Smooth muscle cell (in vitro differentiated cells): ENCODE measurements at regions not wholly inside any gene's neighbourhood (a gene's known extent, or its start where the extent isn't known, plus 50 kb on each side); places are given as distances from the start of the nearest gene placed in this dataset.

Experiments used
- DNase-seq: peaks from one replicate; lab custom pipeline; 2025; ENCODE audit not compliant: unreplicated experiment; lab: John Stamatoyannopoulos, UW
- H2AFZ ChIP-seq: fragments of 200-600 bp; sonication (generic); 2 replicates; pipeline ENCODE4 v1.6.0; 2016; ENCODE audit warnings: antibody characterized with exemption, low read depth, mild to moderate bottlenecking
- H3F3A ChIP-seq: fragments of 200-600 bp; sonication (generic); 2 replicates; pipeline ENCODE4 v1.6.0; 2017; ENCODE audit warnings: antibody characterized with exemption, low read depth
- H3K27ac ChIP-seq: fragments of 200-600 bp; sonication (generic); 2 replicates; pipeline ENCODE4 v1.5.1; 2016; ENCODE audit warnings: low read depth, mild to moderate bottlenecking
- H3K27me3 ChIP-seq: fragments of 200-600 bp; sonication (generic); 2 replicates; pipeline ENCODE4 v1.6.1; 2016; ENCODE audit warnings: low read depth, mild to moderate bottlenecking
- H3K36me3 ChIP-seq: fragments of 200-600 bp; sonication (generic); 2 replicates; pipeline ENCODE4 v1.5.1; 2016; ENCODE audit warnings: low read depth
- H3K4me1 ChIP-seq: fragments of 200-600 bp; sonication (generic); 2 replicates; pipeline ENCODE4 v1.5.1; 2016; ENCODE audit warnings: low read depth
- H3K4me2 ChIP-seq: fragments of 200-600 bp; sonication (generic); 2 replicates; pipeline ENCODE4 v1.6.0; 2016; ENCODE audit warnings: mild to moderate bottlenecking
- H3K4me3 ChIP-seq: fragments of 200-600 bp; sonication (generic); 2 replicates; pipeline ENCODE4 v1.5.1; 2016; ENCODE audit warnings: mild to moderate bottlenecking
- H3K79me2 ChIP-seq: fragments of 200-600 bp; sonication (generic); 2 replicates; pipeline ENCODE4 v1.6.0; 2016; ENCODE audit warnings: low read depth, mild to moderate bottlenecking
- H3K9ac ChIP-seq: fragments of 200-600 bp; sonication (generic); 2 replicates; pipeline ENCODE4 v1.6.0; 2016; ENCODE audit warnings: low read depth
- H3K9me3 ChIP-seq: fragments of 200-600 bp; sonication (generic); replicated peaks from 2 replicates; pipeline ENCODE4 v1.5.1; 2016; ENCODE audit warnings: low read depth
- H4K20me1 ChIP-seq: fragments of 200-600 bp; sonication (generic); 2 replicates; pipeline ENCODE4 v1.6.0; 2016; ENCODE audit warnings: low read depth
- WGBS: methylation state at CpG from one replicate; pipeline ENCODE4 v1.1.7; 2016; ENCODE audit warnings: low lambda C conversion rate; 5-methylcytosine and 5-hydroxymethylcytosine counted together
- TF ChIP-seq, protein P1 (sequence below): fragments of 200-600 bp; sonication (generic); IDR thresholded peaks from 2 replicates; pipeline ENCODE4 v1.5.1; 2017; ENCODE audit warnings: borderline replicate concordance, mild to moderate bottlenecking, antibody characterized with exemption; ENCODE audit not compliant: insufficient read depth, poor library complexity, severe bottlenecking

DNA sequence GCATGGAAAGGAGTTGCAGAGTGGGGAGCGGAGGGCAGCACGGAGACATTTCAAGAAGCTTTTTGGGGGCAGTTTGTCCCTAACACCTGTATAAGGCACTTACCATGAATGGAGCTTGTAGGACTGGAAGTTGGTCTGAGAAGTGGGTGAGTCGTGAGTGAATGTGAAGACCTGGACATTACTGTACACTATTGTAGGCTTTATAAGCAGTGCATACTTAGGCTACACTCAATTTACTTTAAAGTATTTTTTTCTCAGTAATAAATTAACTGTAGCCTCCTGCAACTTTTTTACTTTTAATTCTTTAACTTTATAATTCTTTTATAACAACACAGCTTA is 141.6 kb upstream of the ETV3 start:
- Histone ChIP-seq H3K4me3 (no peak overlapping the region), H3K9me3 (no peaks in the 10 kb centered on the region), H3K4me2 (no peak overlapping the region), H3K79me2 (no peaks in the 10 kb centered on the region), H3K27me3 (no peaks in the 10 kb centered on the region), H3K9ac (no peak overlapping the region), H3F3A (no peaks in the 10 kb centered on the region), H4K20me1 (no peaks in the 10 kb centered on the region), H3K4me1 (peaks cover 5% of the 10 kb centered on the region), H3K27ac (no peak overlapping the region), H2AFZ (no peak overlapping the region), H3K36me3 (no peaks in the 10 kb centered on the region)
- 67% methylated on average over 3 of the region's 3 CpGs for WGBS
- no peak for DNase-seq
- TF ChIP-seq, protein P1, sequence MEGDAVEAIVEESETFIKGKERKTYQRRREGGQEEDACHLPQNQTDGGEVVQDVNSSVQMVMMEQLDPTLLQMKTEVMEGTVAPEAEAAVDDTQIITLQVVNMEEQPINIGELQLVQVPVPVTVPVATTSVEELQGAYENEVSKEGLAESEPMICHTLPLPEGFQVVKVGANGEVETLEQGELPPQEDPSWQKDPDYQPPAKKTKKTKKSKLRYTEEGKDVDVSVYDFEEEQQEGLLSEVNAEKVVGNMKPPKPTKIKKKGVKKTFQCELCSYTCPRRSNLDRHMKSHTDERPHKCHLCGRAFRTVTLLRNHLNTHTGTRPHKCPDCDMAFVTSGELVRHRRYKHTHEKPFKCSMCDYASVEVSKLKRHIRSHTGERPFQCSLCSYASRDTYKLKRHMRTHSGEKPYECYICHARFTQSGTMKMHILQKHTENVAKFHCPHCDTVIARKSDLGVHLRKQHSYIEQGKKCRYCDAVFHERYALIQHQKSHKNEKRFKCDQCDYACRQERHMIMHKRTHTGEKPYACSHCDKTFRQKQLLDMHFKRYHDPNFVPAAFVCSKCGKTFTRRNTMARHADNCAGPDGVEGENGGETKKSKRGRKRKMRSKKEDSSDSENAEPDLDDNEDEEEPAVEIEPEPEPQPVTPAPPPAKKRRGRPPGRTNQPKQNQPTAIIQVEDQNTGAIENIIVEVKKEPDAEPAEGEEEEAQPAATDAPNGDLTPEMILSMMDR = no peak

DNA sequence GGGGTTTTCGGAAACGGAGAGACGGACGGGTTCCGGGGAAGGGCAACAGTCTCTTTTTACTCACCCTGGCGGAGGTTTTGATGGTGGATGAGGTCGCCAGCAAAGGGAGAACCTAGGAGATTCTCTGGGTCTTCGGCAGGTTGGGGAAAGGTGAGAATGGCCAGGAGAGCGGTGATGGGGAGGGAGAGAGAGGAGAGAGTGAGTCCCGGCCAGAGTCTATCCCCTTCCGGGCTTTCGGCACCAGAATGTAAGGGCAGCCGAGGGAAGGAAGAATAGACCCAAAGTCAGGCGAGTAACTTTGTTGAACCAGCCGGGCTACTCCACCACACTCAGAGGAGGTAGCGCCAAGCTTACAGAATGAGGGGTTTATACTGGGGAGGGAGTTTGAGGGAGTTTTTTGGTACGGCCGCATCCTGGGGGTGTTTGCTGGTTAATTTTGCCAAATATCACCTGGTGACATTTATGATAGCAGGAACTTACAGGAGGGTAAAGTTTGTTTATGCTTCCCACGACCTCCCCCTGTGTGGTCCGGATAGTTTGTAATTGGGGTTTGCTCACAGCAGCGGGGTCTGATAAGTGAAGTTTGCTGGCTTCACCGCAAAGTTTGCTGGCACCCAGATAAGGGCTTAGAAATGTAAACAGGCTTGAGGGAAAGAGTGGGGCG is 141.1 kb upstream of the ETV3 start:
- Histone ChIP-seq H3K27ac (no peak overlapping the region), H3K4me3 (no peak overlapping the region), H3K4me2 (no peak overlapping the region), H3K9me3 (no peaks in the 10 kb centered on the region), H3K4me1 (peaks cover 10% of the 10 kb centered on the region), H4K20me1 (no peaks in the 10 kb centered on the region), H3F3A (peaks cover 3% of the 10 kb centered on the region), H3K79me2 (no peaks in the 10 kb centered on the region), H3K27me3 (no peaks in the 10 kb centered on the region), H2AFZ (no peak overlapping the region), H3K9ac (no peak overlapping the region), H3K36me3 (no peaks in the 10 kb centered on the region)
- WGBS = 75% methylated on average over 23 of the region's 23 CpGs
- DNase-seq = no peak
- TF ChIP-seq, protein P1 = no peak

DNA sequence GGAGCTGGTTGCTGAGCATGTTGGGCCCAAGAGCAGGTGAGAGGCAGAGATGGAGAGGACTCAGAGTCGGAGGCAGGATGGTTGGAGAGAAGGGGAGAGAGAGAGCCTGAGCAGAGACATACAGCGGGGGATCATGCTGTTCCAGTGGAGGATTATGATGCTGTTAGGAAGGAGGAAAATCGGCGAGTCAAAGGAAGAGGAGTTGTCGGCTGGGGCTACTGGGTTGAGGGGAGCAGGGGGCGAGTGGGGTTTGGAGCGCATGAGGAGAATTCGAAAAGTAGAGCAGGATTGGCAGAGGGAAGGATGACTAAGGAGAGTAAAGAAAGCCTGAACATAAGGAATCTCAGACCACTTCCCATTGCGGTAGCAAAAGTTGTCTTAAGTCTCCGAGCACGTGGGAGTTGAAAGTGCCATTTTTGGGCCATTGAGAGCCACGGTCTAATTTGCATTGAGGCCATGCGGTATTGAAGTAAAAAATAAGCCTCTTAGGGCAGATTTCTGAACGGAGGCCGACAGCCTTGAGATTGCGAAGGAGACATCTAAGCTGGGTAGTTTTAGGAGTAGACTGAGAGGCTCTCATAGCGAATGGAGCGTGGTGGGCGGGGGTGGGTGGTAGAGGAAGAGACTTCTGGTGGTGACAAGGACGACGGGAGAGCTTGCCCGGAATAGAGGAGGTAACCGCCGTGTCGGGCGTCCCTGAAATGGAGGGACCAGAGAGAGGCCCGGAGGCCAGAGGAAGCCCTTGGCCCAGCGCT is 140.4 kb upstream of the ETV3 start:
- Histone ChIP-seq H3K27ac (no peak overlapping the region), H3F3A (peaks cover 5% of the 10 kb centered on the region), H3K9me3 (no peaks in the 10 kb centered on the region), H3K79me2 (no peaks in the 10 kb centered on the region), H3K27me3 (no peaks in the 10 kb centered on the region), H3K4me1 (peaks cover 15% of the 10 kb centered on the region), H3K4me2 (no peak overlapping the region), H3K36me3 (no peaks in the 10 kb centered on the region), H3K9ac (no peak overlapping the region), H4K20me1 (no peaks in the 10 kb centered on the region), H3K4me3 (no peak overlapping the region), H2AFZ (no peak overlapping the region)
- no peak for DNase-seq
- TF ChIP-seq, protein P1 = no peak
- 79% methylated on average over 28 of the region's 28 CpGs for WGBS
